Fibroblast of villous mesenchyme (primary cell): ENCODE measurements at regions not wholly inside any gene's neighbourhood (a gene's known extent, or its start where the extent isn't known, plus 50 kb on each side); places are given as distances from the start of the nearest gene placed in this dataset.

ENCODE experiments used
- DNase-seq: peaks from one replicate; pipeline ENCODE4 v3.0.0-alpha.2; 2010; ENCODE audit warnings: low read depth
- H3K4me3 ChIP-seq: 2 replicates; pipeline ENCODE4 v1.5.1; 2011; ENCODE audit warnings: low read depth, mild to moderate bottlenecking, low read length
- CTCF ChIP-seq: IDR thresholded peaks from 2 replicates; pipeline ENCODE4 v1.5.1; 2012; ENCODE audit warnings: low read depth, mild to moderate bottlenecking, low read length; ENCODE audit not compliant: insufficient read depth

- no peak for DNase-seq
- no peak for TF ChIP-seq CTCF
- H3K4me3 ChIP-seq, result no peak overlapping the region
Observed at GRCh38 chr11:27193434-27194225, 153.0 kb downstream of the BBOX1 start.

GRCh38 chr11:27192184-27192583 is 151.6 kb downstream of the BBOX1 start:
- DNase-seq, result no peak
- TF ChIP-seq CTCF, result no peak
- no peak overlapping the region for H3K4me3 ChIP-seq

GRCh38 chr11:27191639-27192038 is 151.0 kb downstream of the BBOX1 start:
- no peak for DNase-seq
- no peak for TF ChIP-seq CTCF
- no peak overlapping the region for H3K4me3 ChIP-seq

GRCh38 chr11:27188696-27189095 is 148.1 kb downstream of the BBOX1 start:
- H3K4me3 ChIP-seq, result no peak overlapping the region
- TF ChIP-seq CTCF, result no peak
- no peak for DNase-seq

GRCh38 chr11:27187848-27188621 is 147.4 kb downstream of the BBOX1 start:
- H3K4me3 ChIP-seq, result no peak overlapping the region
- TF ChIP-seq CTCF, result no peak
- DNase-seq, result no peak

GRCh38 chr11:27187075-27187847 is 146.6 kb downstream of the BBOX1 start:
- H3K4me3 ChIP-seq, result no peak overlapping the region
- no peak for TF ChIP-seq CTCF
- DNase-seq, result no peak
